IMR-90 (cell line): ENCODE measurements at regions not wholly inside any gene's neighbourhood (a gene's known extent, or its start where the extent isn't known, plus 50 kb on each side); places are given as distances from the start of the nearest gene placed in this dataset.

Experiments used
- ATAC-seq: fragments of 200-7000 bp; cut with Tn5 transposase; 2 replicates; pipeline ENCODE4 v1.9.1; 2020; ENCODE audit warnings: low read depth, mild to moderate bottlenecking, moderate library complexity
- BruUV-seq: library from RNA; stranded (reverse); fragments of 400-500 nt; replicated peaks from 2 replicates; lab custom pipeline; 2021; lab: Mats Ljungman, UMichigan
- CTCF ChIA-PET: fragments of 300-600 bp; formaldehyde crosslinking; extraction: SDS; loops from one replicate; lab custom pipeline; 2021; ENCODE audit warnings: antibody characterized with exemption; lab: Yijun Ruan, JAX
- POLR2A ChIA-PET: fragments of 300-600 bp; sonication (Branson Sonifier 250); formaldehyde crosslinking; loops from one replicate; lab custom pipeline; 2022; ENCODE audit warnings: antibody characterized with exemption; ENCODE audit not compliant: unreplicated experiment; lab: Charles Lee
- DNase-seq: peaks from one replicate; pipeline ENCODE4 v3.0.0; 2013
- H2AFZ ChIP-seq: replicated peaks from 2 replicates; pipeline ENCODE3; 2013; ENCODE audit warnings: low read length, mild to moderate bottlenecking; ENCODE audit not compliant: poor library complexity
- H2AK5ac ChIP-seq: 2 replicates; pipeline ENCODE4 v1.6.1; 2013; ENCODE audit warnings: low read depth, low read length, inconsistent platforms
- H2AK9ac ChIP-seq: replicated peaks from 2 replicates; pipeline ENCODE3; 2013; ENCODE audit warnings: mild to moderate bottlenecking, low read depth, low read length, moderate library complexity; ENCODE audit not compliant: poor library complexity
- H2BK120ac ChIP-seq: 2 replicates; pipeline ENCODE4 v1.6.1; 2013; ENCODE audit warnings: low read depth, low read length, inconsistent platforms
- H2BK15ac ChIP-seq: 3 replicates; pipeline ENCODE4 v1.6.1; 2013; ENCODE audit warnings: low read depth, low read length, inconsistent platforms
- H2BK20ac ChIP-seq: 2 replicates; pipeline ENCODE4 v1.6.1; 2013; ENCODE audit warnings: low read depth, mild to moderate bottlenecking, inconsistent platforms, low read length, moderate library complexity
- H2BK5ac ChIP-seq: 2 replicates; pipeline ENCODE4 v1.6.1; 2013; ENCODE audit warnings: mild to moderate bottlenecking, low read depth, low read length, inconsistent platforms; ENCODE audit not compliant: poor library complexity, severe bottlenecking
- H3K14ac ChIP-seq: replicated peaks from 2 replicates; pipeline ENCODE4 v1.6.1; 2013; ENCODE audit warnings: low read depth, low read length, inconsistent platforms
- H3K18ac ChIP-seq: 2 replicates; pipeline ENCODE4 v1.6.1; 2013; ENCODE audit warnings: low read depth, low read length, control low read depth
- H3K23ac ChIP-seq: 2 replicates; pipeline ENCODE4 v1.6.1; 2013; ENCODE audit warnings: low read depth, low read length, inconsistent platforms
- H3K27ac ChIP-seq: 2 replicates; pipeline ENCODE4 v1.5.1; 2013; ENCODE audit warnings: mild to moderate bottlenecking, control low read depth, low read length; ENCODE audit not compliant: insufficient read depth
- H3K27me3 ChIP-seq: 2 replicates; pipeline ENCODE4 v1.6.1; 2013; ENCODE audit warnings: low read length; ENCODE audit not compliant: control insufficient read depth, insufficient read depth
- H3K36me3 ChIP-seq: 2 replicates; pipeline ENCODE4 v1.6.1; 2013; ENCODE audit warnings: low read length, mixed read lengths; ENCODE audit not compliant: control insufficient read depth, insufficient read depth
- H3K4ac ChIP-seq: 2 replicates; pipeline ENCODE4 v1.6.1; 2013; ENCODE audit warnings: low read depth, low read length, inconsistent platforms
- H3K4me1 ChIP-seq: 2 replicates; pipeline ENCODE4 v1.6.1; 2013; ENCODE audit warnings: low read length, mixed read lengths; ENCODE audit not compliant: control insufficient read depth, insufficient read depth
- H3K4me2 ChIP-seq: 2 replicates; pipeline ENCODE4 v1.6.1; 2013; ENCODE audit warnings: low read depth, mild to moderate bottlenecking, control low read depth, low read length, moderate library complexity
- H3K4me3 ChIP-seq: 2 replicates; pipeline ENCODE4 v1.5.1; 2013; ENCODE audit warnings: low read depth, mild to moderate bottlenecking, control low read depth, low read length, moderate library complexity; ENCODE audit not compliant: insufficient read depth
- H3K56ac ChIP-seq: 2 replicates; pipeline ENCODE4 v1.6.1; 2013; ENCODE audit warnings: low read length, inconsistent platforms; ENCODE audit not compliant: insufficient read depth; ENCODE audit errors: extremely low read depth
- H3K79me1 ChIP-seq, 2 experiments: 2 replicates each; pipeline ENCODE4 v1.6.1; 2013; ENCODE audit warnings: low read length in 2 of 2, inconsistent platforms in 1 of 2, low read depth in 1 of 2
- H3K9ac ChIP-seq: 2 replicates; pipeline ENCODE4 v1.6.1; 2013; ENCODE audit warnings: low read depth, low read length, control low read depth
- H3K9me1 ChIP-seq: 2 replicates; pipeline ENCODE4 v1.6.1; 2013; ENCODE audit warnings: low read length, inconsistent platforms; ENCODE audit not compliant: insufficient read depth
- H3K9me3 ChIP-seq: 2 replicates; pipeline ENCODE4 v1.6.1; 2013; ENCODE audit warnings: low read length; ENCODE audit not compliant: control insufficient read depth, insufficient read depth
- H4K20me1 ChIP-seq: 2 replicates; pipeline ENCODE4 v1.6.1; 2013; ENCODE audit warnings: low read length, inconsistent platforms; ENCODE audit not compliant: insufficient read depth
- H4K5ac ChIP-seq: 2 replicates; pipeline ENCODE4 v1.6.1; 2013; ENCODE audit warnings: mild to moderate bottlenecking, low read depth, low read length, control low read depth
- H4K8ac ChIP-seq, 2 experiments: 2 replicates each; pipeline ENCODE4 v1.6.1; 2013; ENCODE audit warnings: low read depth in 2 of 2, low read length in 2 of 2, control low read depth in 1 of 2, inconsistent platforms in 1 of 2
- H4K91ac ChIP-seq: 2 replicates; pipeline ENCODE4 v1.6.1; 2013; ENCODE audit warnings: low read depth, low read length, inconsistent platforms; ENCODE audit not compliant: insufficient read depth
- BHLHE40 ChIP-seq: fragments of 150-350 bp; IDR thresholded peaks from 2 replicates; pipeline ENCODE4 v1.6.1; 2016; ENCODE audit warnings: mild to moderate bottlenecking, low read depth, low read length
- CEBPB ChIP-seq: IDR thresholded peaks from 2 replicates; pipeline ENCODE4 v1.6.1; 2012; ENCODE audit warnings: low read depth, low read length, improper control_type of control experiment
- CHD1 ChIP-seq: IDR thresholded peaks from 2 replicates; pipeline ENCODE4 v1.6.1; 2012; ENCODE audit warnings: low read depth, low read length, improper control_type of control experiment
- FOS ChIP-seq: fragments of 150-350 bp; IDR thresholded peaks from 2 replicates; pipeline ENCODE4 v1.6.1; 2016; ENCODE audit warnings: low read depth, low read length
- MAFK ChIP-seq: IDR thresholded peaks from 2 replicates; pipeline ENCODE4 v1.6.1; 2012; ENCODE audit warnings: low read depth, low read length, improper control_type of control experiment
- MXI1 ChIP-seq: IDR thresholded peaks from 2 replicates; pipeline ENCODE4 v1.6.1; 2012; ENCODE audit warnings: low read depth, mild to moderate bottlenecking, low read length, moderate library complexity, borderline replicate concordance
- NFE2L2 ChIP-seq: fragments of 150-350 bp; IDR thresholded peaks from 2 replicates; pipeline ENCODE4 v1.6.1; 2016; ENCODE audit warnings: low read depth, mild to moderate bottlenecking, low read length
- POLR2A ChIP-seq: IDR thresholded peaks from 2 replicates; pipeline ENCODE4 v1.6.1; 2012; ENCODE audit warnings: mild to moderate bottlenecking, low read depth, low read length
- SMC3 ChIP-seq: fragments of 150-350 bp; IDR thresholded peaks from 2 replicates; pipeline ENCODE4 v1.6.1; 2016; ENCODE audit warnings: low read depth, mild to moderate bottlenecking, antibody characterized with exemption, low read length, moderate library complexity
- USF2 ChIP-seq: fragments of 150-350 bp; IDR thresholded peaks from 2 replicates; pipeline ENCODE4 v1.6.1; 2017; ENCODE audit warnings: mild to moderate bottlenecking, antibody characterized with exemption, low read length, low read depth
- WGBS, 2 experiments: methylation state at CpG; one replicate each; pipeline versions ENCODE4 v1.1.5 to v1.1.7; 2013; ENCODE audit warnings: missing lambda C conversion rate in 2 of 2; ENCODE audit not compliant: insufficient read length in 1 of 2; ENCODE audit errors: extremely low coverage in 2 of 2; 5-methylcytosine and 5-hydroxymethylcytosine counted together
- dilution Hi-C: fragments of 300-500 bp; cut with HindIII; formaldehyde crosslinking; loops from one replicate; pipeline ENCODE4 v1.14.3; 2018; ENCODE audit warnings: low sequenced_read_pairs; ENCODE audit not compliant: unreplicated experiment
- in situ Hi-C: fragments of 300-500 bp; cut with MboI; formaldehyde crosslinking; loops from 3 replicates; pipeline ENCODE4 v1.14.3; 2019; ENCODE audit warnings: low sequenced_read_pairs, inconsistent platforms, mixed read lengths
- intact Hi-C: fragments of 100-400 bp; cut with micrococcal nuclease; formaldehyde crosslinking; loops from 2 replicates; pipeline ENCODE4 v1.10.0; 2022
- TF ChIP-seq, protein P1 (sequence below): conservative IDR thresholded peaks from 2 replicates; pipeline ENCODE4 v1.5.1; 2012; ENCODE audit warnings: mild to moderate bottlenecking, low read depth, low read length, improper control_type of control experiment

DNA sequence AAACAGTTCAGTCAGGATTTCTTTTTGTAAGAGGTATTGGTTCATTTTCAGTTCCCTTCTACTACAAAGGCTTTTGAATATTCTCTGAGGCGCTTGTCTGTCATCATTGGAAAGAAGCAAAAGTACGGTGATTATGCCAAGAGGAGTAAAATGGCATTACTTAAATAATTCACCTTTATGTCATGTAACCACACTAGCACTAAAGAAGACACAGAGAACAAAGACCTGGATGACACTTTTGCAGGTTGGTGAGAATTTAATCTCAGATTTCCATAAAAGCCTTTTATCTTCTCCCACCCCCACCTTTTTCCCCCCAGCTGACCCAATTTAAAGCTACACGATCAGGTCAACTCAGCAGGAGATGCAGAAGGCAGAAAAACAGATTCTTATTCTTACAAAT lies 451.8 kb downstream of the HACE1 start:
- ChIA-PET POLR2A (no interaction called here), CTCF (interaction anchor here (0.6 kb wide), 2 partner anchors 40 to 196 kb away, joined by 3 read pairs; no protein-coding TSS in a partner anchor)
- intact Hi-C loops (no loop called here), dilution Hi-C loops (no loop called here), in situ Hi-C loops (no loop called here)
- no peak overlapping the region for H3K4me3 ChIP-seq
- no peak overlapping the region for H4K91ac ChIP-seq
- no peak for TF ChIP-seq MAFK
- TF ChIP-seq USF2: no peak
- TF ChIP-seq POLR2A: no peak
- TF ChIP-seq BHLHE40: no peak
- no peak for TF ChIP-seq FOS
- TF ChIP-seq MXI1: no peak
- TF ChIP-seq SMC3: no peak
- TF ChIP-seq, protein P1, sequence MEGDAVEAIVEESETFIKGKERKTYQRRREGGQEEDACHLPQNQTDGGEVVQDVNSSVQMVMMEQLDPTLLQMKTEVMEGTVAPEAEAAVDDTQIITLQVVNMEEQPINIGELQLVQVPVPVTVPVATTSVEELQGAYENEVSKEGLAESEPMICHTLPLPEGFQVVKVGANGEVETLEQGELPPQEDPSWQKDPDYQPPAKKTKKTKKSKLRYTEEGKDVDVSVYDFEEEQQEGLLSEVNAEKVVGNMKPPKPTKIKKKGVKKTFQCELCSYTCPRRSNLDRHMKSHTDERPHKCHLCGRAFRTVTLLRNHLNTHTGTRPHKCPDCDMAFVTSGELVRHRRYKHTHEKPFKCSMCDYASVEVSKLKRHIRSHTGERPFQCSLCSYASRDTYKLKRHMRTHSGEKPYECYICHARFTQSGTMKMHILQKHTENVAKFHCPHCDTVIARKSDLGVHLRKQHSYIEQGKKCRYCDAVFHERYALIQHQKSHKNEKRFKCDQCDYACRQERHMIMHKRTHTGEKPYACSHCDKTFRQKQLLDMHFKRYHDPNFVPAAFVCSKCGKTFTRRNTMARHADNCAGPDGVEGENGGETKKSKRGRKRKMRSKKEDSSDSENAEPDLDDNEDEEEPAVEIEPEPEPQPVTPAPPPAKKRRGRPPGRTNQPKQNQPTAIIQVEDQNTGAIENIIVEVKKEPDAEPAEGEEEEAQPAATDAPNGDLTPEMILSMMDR: no peak
- no peak for TF ChIP-seq CEBPB
- no peak for TF ChIP-seq CHD1
- no peak for TF ChIP-seq NFE2L2
- no peaks in the 10 kb centered on the region for H3K27me3 ChIP-seq
- no peak overlapping the region for H4K5ac ChIP-seq
- ATAC-seq (no peak), DNase-seq (no peak)
- H3K79me1 ChIP-seq: no peaks in the 10 kb centered on the region
- H3K27ac ChIP-seq: no peak overlapping the region
- H2AK5ac ChIP-seq: no peak overlapping the region
- no peaks in the 10 kb centered on the region for H4K20me1 ChIP-seq
- H4K8ac ChIP-seq: no peak overlapping the region
- H2BK15ac ChIP-seq: no peak overlapping the region
- H2AK9ac ChIP-seq: no peak overlapping the region
- no peak overlapping the region for H2BK20ac ChIP-seq
- no CpG with 5 or more reads among the region's 3 CpGs for WGBS, 2 experiments
- H3K14ac ChIP-seq: no peak overlapping the region
- no TSS peak for BruUV-seq
- no peak overlapping the region for H3K9ac ChIP-seq
- H3K9me3 ChIP-seq: peaks cover 12% of the 10 kb centered on the region; the same call in 1 of the 2 replicates
- no peaks in the 10 kb centered on the region for H3K36me3 ChIP-seq
- no peak overlapping the region for H2AFZ ChIP-seq
- H2BK120ac ChIP-seq: no peak overlapping the region
- no peaks in the 10 kb centered on the region for H3K4me1 ChIP-seq
- H3K18ac ChIP-seq: no peak overlapping the region
- no peaks in the 10 kb centered on the region for H3K9me1 ChIP-seq
- H3K4me2 ChIP-seq: no peak overlapping the region
- H2BK5ac ChIP-seq: no peak overlapping the region
- H3K56ac ChIP-seq: no peak overlapping the region
- H3K4ac ChIP-seq: no peak overlapping the region
- H3K23ac ChIP-seq: no peak overlapping the region
